HCT116 (cell line): ENCODE measurements at regions not wholly inside any gene's neighbourhood (a gene's known extent, or its start where the extent isn't known, plus 50 kb on each side); places are given as distances from the start of the nearest gene placed in this dataset.

ENCODE experiments used
- ATAC-seq: fragments of 200-7000 bp; cut with Tn5 transposase; 2 replicates; pipeline ENCODE4 v1.9.1; 2020; ENCODE audit warnings: mild to moderate bottlenecking, moderate library complexity
- BruUV-seq: library from RNA; stranded (reverse); fragments of 400-500 nt; replicated peaks from 2 replicates; lab custom pipeline; 2021; lab: Mats Ljungman, UMichigan
- CTCF ChIA-PET: fragments of 300-600 bp; sonication (Branson Sonifier 250); formaldehyde crosslinking; loops from one replicate; lab custom pipeline; 2021; ENCODE audit warnings: antibody characterized with exemption; lab: Charles Lee
- POLR2A ChIA-PET: fragments of 300-600, 350-600 bp; sonication (Branson Sonifier 250); formaldehyde crosslinking; loops from one replicate; lab custom pipeline; 2021; ENCODE audit warnings: antibody characterized with exemption; lab: Charles Lee
- RAD21 ChIA-PET, 2 experiments: fragments of 300-600 bp; sonication (Branson Sonifier 250); formaldehyde crosslinking; loops; one replicate each; lab custom pipeline; 2023; ENCODE audit warnings: low total read pairs in 2 of 2; ENCODE audit not compliant: uncharacterized antibody in 2 of 2, unreplicated experiment in 2 of 2, low non-redundant PET in 1 of 2; lab: Charles Lee
- DNase-seq: peaks from one replicate; pipeline ENCODE4 v3.0.0-alpha.2; 2010; ENCODE audit warnings: low read depth, low spot score
- H2AFZ ChIP-seq: fragments of 200-600 bp; shearing (Covaris generic), sonication (generic); 2 replicates; pipeline ENCODE4 v1.6.1; 2017; ENCODE audit warnings: low read depth, mixed run types, mixed read lengths, antibody characterized with exemption, low read length; ENCODE audit not compliant: poor library complexity, severe bottlenecking
- H3K27ac ChIP-seq: 2 replicates; pipeline ENCODE4 v1.5.1; 2012; ENCODE audit warnings: low read depth, low read length
- H3K27me3 ChIP-seq: fragments of 200-600 bp; sonication (generic); 2 replicates; pipeline ENCODE4 v1.6.1; 2016; ENCODE audit warnings: mixed run types, low read length, mixed read lengths; ENCODE audit not compliant: insufficient read depth
- H3K36me3 ChIP-seq, 2 experiments: fragments of 200-500 bp in 1 of 2; fragments of 200-600 bp in 1 of 2; sonication (Bioruptor generic) in 1 of 2; sonication (generic) in 1 of 2; 2 replicates each; pipeline versions ENCODE4 v1.5.1 to v1.6.1; 2014 to 2016; ENCODE audit warnings: low read length in 2 of 2, inconsistent platforms in 1 of 2, mixed read lengths in 1 of 2, mixed run types in 1 of 2; ENCODE audit not compliant: insufficient read depth in 2 of 2, control insufficient read depth in 1 of 2
- H3K4me1 ChIP-seq, 2 experiments: fragments of 200-600 bp in 1 of 2; sonication (generic) in 1 of 2; 2 replicates each; pipeline versions ENCODE4 v1.5.1 to v1.6.1; 2012 to 2017; ENCODE audit warnings: low read length in 2 of 2, inconsistent platforms in 1 of 2, mild to moderate bottlenecking in 1 of 2, mixed read lengths in 1 of 2, mixed run types in 1 of 2, moderate library complexity in 1 of 2; ENCODE audit not compliant: insufficient read depth in 2 of 2, control insufficient read depth in 1 of 2
- H3K4me2 ChIP-seq: fragments of 200-600 bp; sonication (generic); 2 replicates; pipeline ENCODE4 v1.6.1; 2017; ENCODE audit warnings: mixed run types, low read length, mixed read lengths
- H3K4me3 ChIP-seq, 2 experiments: fragments of 200-600 bp in 1 of 2; sonication (generic) in 1 of 2; replicated peaks in 1 of 2; 2 replicates each; pipeline ENCODE4 v1.5.1; 2011 to 2016; ENCODE audit warnings: low read length in 2 of 2, control low read depth in 1 of 2, low read depth in 1 of 2, mild to moderate bottlenecking in 1 of 2, mixed read lengths in 1 of 2, mixed run types in 1 of 2
- H3K79me2 ChIP-seq: fragments of 200-600 bp; sonication (generic); 2 replicates; pipeline ENCODE4 v1.6.1; 2017; ENCODE audit warnings: mild to moderate bottlenecking, mixed run types, low read length, moderate library complexity, mixed read lengths; ENCODE audit not compliant: insufficient read depth
- H3K9ac ChIP-seq: fragments of 200-600 bp; sonication (generic); 2 replicates; pipeline ENCODE4 v1.6.1; 2016; ENCODE audit warnings: low read length, mixed read lengths
- H3K9me2 ChIP-seq: fragments of 200-600 bp; sonication (generic), shearing (Covaris generic); 2 replicates; pipeline ENCODE4 v1.6.1; 2017; ENCODE audit warnings: mixed run types, mild to moderate bottlenecking, moderate library complexity; ENCODE audit not compliant: insufficient read depth
- H3K9me3 ChIP-seq, 2 experiments: fragments of 200-500 bp in 1 of 2; fragments of 200-600 bp in 1 of 2; sonication (Bioruptor generic) in 1 of 2; sonication (generic) in 1 of 2; 2 replicates each; pipeline ENCODE4 v1.6.1; 2014 to 2017; ENCODE audit warnings: low read length in 2 of 2, mixed read lengths in 2 of 2, inconsistent platforms in 1 of 2, low read depth in 1 of 2, mild to moderate bottlenecking in 1 of 2, mixed run types in 1 of 2, moderate library complexity in 1 of 2; ENCODE audit not compliant: control insufficient read depth in 1 of 2, insufficient read depth in 1 of 2
- H4K20me1 ChIP-seq: fragments of 200-600 bp; sonication (generic), shearing (Covaris generic); 2 replicates; pipeline ENCODE4 v1.6.1; 2017; ENCODE audit warnings: mixed run types, mild to moderate bottlenecking, moderate library complexity; ENCODE audit not compliant: insufficient read depth
- ATF3 ChIP-seq: IDR thresholded peaks from 2 replicates; pipeline ENCODE4 v1.6.1; 2012
- EGR1 ChIP-seq: IDR thresholded peaks from 2 replicates; pipeline ENCODE4 v1.6.1; 2012; ENCODE audit warnings: low read depth
- MAX ChIP-seq: IDR thresholded peaks from 2 replicates; pipeline ENCODE4 v1.6.1; 2012
- RAD21 ChIP-seq: IDR thresholded peaks from 2 replicates; pipeline ENCODE4 v1.6.1; 2012; ENCODE audit warnings: low read depth, mild to moderate bottlenecking
- REST ChIP-seq: IDR thresholded peaks from 2 replicates; pipeline ENCODE4 v1.6.1; 2012; ENCODE audit warnings: low read depth
- YY1 ChIP-seq: IDR thresholded peaks from 2 replicates; pipeline ENCODE4 v1.6.1; 2011; ENCODE audit warnings: low read length, low read depth, moderate library complexity, mild to moderate bottlenecking; ENCODE audit not compliant: insufficient replicate concordance; ENCODE audit errors: extremely low read depth
- intact Hi-C: fragments of 100-400 bp; cut with micrococcal nuclease; formaldehyde crosslinking; loops from 2 replicates; pipeline ENCODE4 v1.10.0; 2022

- TF ChIP-seq MAX (no peak), YY1 (no peak), RAD21 (no peak), REST (no peak), EGR1 (no peak), ATF3 (no peak)
- no peak overlapping the region for H3K4me3 ChIP-seq
- CTCF ChIA-PET: no interaction called here
- H3K9me2 ChIP-seq: no peaks in the 10 kb centered on the region
- no peaks in the 10 kb centered on the region for H3K9me3 ChIP-seq
- DNase-seq (no peak), ATAC-seq (no peak)
- no peaks in the 10 kb centered on the region for H3K27me3 ChIP-seq
- intact Hi-C loops: no loop called here
- RAD21 ChIA-PET: no interaction called here
- no peak overlapping the region for H3K4me2 ChIP-seq
- POLR2A ChIA-PET: no interaction called here
- no TSS peak for BruUV-seq
- H2AFZ ChIP-seq: no peak overlapping the region
- no peaks in the 10 kb centered on the region for H4K20me1 ChIP-seq
- peaks cover 0 to 11% of the 10 kb centered on the region in 2 experiments; a peak in 2 of 4 replicates for H3K4me1 ChIP-seq
- no peaks in the 10 kb centered on the region for H3K79me2 ChIP-seq
- H3K36me3 ChIP-seq: no peaks in the 10 kb centered on the region
- H3K27ac ChIP-seq: no peak overlapping the region
- no peak overlapping the region for H3K9ac ChIP-seq
These were observed 139.8 kb upstream of the TNFAIP3 start for GRCh38 chr6:137727216-137727765.
